Activated CD4-positive, CD25-positive, alpha-beta regulatory T cell (primary cell): ENCODE measurements at regions not wholly inside any gene's neighbourhood (a gene's known extent, or its start where the extent isn't known, plus 50 kb on each side); places are given as distances from the start of the nearest gene placed in this dataset.

ENCODE experiments used
- DNase-seq, 4 experiments: peaks; one replicate each; lab custom pipeline; 2025; lab: John Stamatoyannopoulos, UW

DNA sequence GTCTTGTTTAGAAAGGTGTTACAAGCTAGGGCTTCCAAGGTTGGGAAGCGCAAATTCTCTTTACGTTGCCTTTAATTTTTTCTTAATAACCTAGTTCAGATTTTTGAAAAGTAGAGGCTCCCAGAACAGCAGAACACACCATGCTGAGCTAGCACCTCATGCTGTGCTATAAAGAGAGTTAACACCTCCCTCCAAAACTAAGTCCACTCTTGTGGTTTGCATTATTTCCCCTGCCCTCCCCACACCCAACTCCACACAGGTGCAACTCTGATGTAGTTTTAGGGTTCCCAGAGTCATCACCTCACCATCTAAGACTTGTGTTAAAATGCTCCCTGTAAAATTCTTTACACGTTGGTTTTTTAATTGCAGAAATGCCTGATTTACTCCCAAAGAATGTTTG lies 459.4 kb upstream of the JARID2 start:
- no peak for DNase-seq

- no peak for DNase-seq
Measured at GRCh38 chr6:14787250-14787649, 458.6 kb upstream of the JARID2 start.

DNA sequence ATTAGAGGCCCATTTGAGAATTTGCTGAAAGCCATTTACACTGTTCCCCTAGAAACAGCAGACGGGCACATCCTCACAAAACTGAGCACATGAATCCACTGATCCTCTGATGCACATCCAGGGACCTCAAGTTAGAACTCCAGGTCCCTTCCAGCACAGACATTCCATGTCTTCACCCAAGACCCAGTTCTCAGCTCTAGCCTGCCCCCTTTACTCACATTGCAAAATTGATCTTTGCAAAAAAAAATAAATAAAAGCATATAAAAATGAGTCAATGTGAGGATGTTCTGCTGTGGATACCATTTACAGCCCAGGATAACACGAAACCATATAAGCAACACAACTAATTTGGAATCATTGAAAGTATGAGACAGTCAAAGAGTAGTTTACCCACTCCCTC lies 458.2 kb upstream of the JARID2 start:
- no peak for DNase-seq

GRCh38 chr6:14789996-14790395 lies 455.9 kb upstream of the JARID2 start:
- no peak for DNase-seq

GRCh38 chr6:14790976-14791375 lies 454.9 kb upstream of the JARID2 start:
- no peak for DNase-seq

- DNase-seq = no peak
Measured at GRCh38 chr6:14791526-14791925, 454.3 kb upstream of the JARID2 start.

DNA sequence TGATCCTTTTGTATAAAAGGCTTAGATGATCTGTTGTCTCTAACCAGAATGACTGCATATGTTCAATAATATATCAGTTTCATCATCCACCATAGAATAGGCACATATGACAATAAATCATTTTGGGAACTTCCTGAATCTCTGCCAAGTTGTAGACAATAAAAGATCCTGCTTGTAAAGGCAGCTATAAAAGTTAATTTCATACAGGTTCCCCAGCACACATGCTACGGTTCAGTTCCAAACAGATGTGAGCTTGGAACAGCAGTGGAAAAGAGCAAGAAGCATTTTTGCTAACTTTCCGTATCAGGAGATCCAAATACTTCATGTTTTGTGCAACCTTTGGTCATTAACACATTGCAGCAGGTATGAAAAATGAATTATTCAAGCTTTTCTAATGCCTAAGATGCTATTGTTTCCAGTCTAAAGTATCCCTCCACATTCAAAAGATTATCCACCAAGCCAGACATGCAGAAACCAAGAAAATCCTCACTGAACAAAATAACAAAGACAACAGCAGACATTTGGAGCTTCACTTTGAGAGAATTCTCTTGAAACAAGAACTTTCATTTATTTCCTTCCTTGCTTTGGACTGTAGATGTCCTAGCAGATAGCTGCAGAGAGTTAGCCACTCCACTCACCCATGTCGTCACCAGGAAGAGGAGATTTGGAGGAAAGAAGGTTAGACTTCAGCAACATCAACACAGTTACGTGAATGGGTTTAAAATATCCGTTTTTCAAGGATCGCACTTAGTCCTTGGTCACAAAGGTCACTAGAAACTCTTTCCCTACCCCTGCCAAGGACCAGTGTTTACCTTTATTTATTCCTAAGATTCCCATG lies 453.5 kb upstream of the JARID2 start:
- no peak for DNase-seq

GRCh38 chr6:14795451-14795850 lies 450.4 kb upstream of the JARID2 start:
- no peak for DNase-seq

DNA sequence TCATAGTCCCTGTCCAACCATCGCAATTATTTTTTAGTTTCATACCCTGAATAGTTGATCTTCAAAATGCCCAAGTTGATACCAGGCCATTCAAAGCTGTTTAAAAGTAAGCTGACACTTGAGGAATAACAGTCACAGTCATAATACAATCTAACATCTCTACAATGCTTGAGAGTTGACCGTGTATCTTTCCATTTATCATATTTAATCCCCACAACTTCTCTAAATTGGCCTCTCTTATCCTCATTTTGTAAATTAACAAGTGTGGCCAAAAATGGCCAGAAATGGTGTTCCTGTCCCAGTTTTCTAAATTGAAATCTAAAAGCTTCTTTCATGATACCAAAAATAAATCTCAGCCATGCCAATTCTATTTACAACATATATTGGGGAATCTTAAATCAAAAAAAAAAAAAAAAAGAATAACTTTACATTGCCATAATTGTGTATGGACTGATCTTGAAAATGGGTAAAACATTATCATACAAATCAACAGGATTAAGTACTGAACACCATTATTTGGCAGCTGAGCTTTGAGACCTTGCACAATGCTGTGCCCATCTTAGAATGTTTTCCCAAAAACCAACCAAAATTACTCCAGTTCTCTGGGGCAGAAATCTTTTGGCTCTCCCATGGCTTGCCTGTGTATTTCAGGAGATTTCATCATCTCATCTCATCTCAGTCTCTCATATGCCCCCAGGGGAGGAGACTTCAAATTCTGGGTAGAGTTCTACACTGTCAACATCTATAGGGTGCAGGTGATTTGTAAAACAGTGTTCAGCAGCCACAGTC lies 448.7 kb upstream of the JARID2 start:
- no peak for DNase-seq

- no peak for DNase-seq
Measured at GRCh38 chr6:14797875-14798593, 447.8 kb upstream of the JARID2 start.

DNA sequence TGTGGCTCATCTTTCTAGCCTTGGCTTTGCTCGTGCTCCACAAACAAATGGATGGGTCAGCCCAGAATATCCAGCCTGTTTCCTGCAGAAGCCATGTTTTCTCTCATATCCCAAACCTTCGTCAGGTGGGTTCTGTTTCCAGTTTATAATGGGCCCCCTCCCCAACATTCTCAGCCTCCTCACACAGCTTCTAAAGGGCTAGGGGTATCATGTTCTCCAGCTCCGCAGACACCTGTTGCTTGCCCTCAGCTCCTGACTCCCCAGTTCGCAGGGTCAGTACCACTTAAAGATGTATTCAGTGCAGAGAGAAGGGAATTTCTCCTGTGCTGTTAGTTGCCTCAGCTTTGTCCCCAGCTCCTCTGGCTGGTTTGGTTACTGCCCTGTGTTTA lies 447.3 kb upstream of the JARID2 start:
- DNase-seq = no peak

DNA sequence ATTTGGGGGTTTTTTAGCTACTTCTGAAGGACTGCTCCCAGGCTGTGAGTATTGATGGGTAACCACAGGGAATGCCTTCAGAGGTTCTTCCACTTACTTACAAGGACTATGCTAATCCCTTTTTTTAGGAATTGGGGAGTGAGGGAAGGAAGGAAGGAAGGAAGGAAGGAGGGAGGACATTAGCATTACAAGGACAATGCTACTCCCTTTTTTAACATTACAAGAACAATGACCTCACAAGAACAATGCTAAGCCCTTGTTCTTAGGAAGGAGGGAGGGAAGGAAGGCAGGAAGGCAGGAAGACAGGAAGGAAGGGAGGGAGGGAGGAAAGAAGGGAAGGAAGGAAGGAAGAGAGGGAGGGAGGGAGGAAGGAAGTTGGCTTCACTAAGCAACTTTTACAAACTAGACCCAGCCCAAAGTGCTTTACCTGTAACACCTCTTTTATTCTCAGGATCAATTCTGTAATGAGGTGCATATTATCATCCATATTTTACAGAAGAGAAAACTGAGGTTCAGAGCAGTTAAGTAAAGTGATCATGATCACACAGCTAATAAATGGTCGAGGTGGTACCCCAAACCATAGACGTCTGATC lies 446.8 kb upstream of the JARID2 start:
- no peak for DNase-seq

DNA sequence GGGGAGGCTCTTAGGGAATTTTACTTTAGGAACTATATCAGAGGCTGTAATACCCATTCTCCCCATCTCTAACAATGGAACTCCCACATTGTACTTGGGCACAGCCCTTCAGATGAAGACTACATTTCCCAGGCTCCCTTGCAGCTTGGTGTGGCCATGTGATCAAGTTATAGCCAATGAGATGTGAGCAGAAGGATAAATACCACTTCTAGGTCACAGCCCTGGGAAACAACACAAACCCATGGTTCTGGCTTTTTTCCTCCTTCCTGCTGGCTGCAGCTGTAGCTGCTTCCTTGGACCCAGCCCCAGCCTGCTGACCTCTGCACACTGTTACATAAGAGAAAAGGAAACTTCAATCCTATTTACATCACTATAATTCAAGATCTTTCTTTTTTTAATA lies 445.9 kb upstream of the JARID2 start:
- no peak for DNase-seq

DNA sequence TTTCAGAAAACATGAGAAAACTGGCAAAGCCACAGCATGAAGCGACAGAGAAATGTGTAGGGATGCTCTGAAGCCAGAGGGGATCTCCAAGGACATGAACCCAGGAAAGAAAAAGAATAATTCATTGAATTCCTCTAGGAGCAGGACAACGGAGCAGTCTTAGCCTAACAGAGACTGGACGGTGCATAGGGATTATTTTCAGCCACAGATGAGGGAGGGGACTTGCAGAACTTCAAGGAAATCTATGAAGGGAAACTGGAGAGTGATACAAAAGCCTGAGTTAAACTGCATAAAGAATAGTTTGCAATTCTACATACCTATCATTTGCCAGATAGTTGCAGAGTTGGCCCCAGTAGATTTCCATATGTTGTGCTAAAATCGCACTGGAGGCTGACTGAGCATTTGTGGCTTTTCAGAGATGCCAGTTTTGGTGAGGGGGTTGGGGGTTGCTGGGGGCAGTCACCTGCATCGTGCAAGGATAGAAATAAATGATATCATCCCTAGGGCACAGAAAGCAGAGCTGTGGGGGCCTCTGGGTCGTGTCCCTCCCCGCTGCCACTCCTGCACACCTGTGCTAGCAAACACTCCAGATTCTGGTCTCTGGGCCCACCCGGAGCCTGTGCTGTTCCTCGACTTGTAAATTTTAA lies 443.2 kb upstream of the JARID2 start:
- DNase-seq = no peak

GRCh38 chr6:14804001-14804784 lies 441.7 kb upstream of the JARID2 start:
- DNase-seq = no peak

DNA sequence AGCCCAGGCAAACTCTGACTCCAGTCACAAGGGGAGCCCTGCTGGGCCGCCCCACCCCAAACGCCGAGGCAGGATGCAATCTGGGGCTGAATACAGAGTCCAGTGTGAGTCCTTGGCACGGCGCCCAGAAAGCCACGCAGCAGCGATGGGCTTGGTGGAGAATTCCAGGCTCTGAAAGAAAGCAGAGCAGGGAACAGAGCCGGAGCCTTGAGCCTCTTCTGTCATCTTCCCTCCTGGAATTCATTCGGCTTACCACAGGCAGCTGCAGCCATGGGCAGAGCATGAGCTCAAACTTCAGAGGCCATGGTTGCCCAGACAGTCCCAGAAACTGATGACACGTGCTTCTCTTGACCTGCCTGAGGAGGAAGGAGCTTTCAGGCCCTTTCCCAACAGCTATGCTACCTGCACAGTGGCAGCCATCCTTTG lies 441.1 kb upstream of the JARID2 start:
- DNase-seq = no peak

GRCh38 chr6:14806101-14806500 lies 439.8 kb upstream of the JARID2 start:
- DNase-seq = no peak

DNA sequence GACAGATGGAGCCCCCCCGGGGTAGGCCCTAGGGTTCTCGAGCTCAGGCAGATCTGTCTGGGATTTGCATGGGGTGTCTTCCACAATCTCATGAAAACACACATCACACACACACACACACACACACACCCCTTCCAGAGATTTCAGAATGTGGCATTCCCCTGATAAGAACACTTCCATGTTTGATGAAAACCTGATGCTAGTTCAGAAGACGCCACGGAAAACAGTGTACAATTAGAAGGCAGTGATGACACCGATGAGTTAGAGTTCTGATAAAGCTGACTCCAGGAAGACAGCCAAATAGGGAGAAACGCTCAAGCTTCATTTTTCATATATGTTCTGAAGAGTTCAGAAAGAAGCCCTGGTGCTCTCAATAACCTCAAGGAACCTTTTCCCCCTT lies 438.7 kb upstream of the JARID2 start:
- DNase-seq = no peak

- DNase-seq = no peak
Measured at GRCh38 chr6:14807971-14808370, 437.9 kb upstream of the JARID2 start.

DNA sequence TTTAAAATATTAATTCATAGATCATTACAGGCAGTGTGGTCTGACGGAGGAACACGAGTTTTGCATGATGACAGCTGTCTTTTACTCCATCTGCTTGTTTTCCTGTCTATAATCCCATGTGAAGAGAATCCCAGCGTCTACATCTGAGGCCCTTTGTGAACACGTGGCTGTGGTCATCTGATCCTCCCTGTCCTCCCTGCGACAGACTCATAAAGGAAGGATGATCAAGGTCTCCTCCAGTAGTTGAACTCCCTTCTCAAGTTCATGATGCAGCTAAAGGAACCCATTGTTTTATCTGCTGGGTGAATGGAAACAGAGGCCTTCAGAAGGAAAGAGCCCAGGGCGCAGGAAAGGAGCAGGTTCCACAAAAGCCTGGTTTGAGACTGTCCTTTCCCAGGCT lies 435.8 kb upstream of the JARID2 start:
- DNase-seq = no peak
